CD4-positive, alpha-beta T cell treated with Interleukin-21 for 1 hour (primary cell): ENCODE measurements at regions not wholly inside any gene's neighbourhood (a gene's known extent, or its start where the extent isn't known, plus 50 kb on each side); places are given as distances from the start of the nearest gene placed in this dataset.
"Not testable (repeated sequence)": the region's sequence is repeated elsewhere in the genome, so short reads cannot be mapped to it uniquely, and the experiment has no call there.

Experiments used
- DNase-seq: peaks from one replicate; pipeline ENCODE4 v3.0.0-alpha.2; 2020

GRCh38 chr12:83271201-83271600 lies 584.5 kb downstream of the TMTC2 start:
- DNase-seq, result no peak

DNA sequence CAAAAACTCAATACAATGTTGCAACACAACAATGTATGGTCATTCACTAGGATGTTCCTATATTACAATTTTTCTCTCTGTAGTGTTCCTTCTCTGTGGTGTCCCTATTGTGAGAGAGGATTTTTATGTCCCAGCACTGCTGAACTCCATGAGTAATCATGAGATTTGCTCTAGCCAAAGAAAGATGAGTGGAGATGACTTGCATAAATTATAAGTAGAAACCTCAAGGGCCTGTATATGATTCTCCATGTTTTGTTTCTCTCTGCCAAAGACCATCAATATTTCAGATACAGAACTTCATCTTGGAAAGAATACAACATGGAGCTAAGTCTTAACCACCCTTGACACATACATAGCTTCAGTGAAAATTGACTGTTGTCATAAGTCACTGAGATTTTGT lies 579.1 kb downstream of the TMTC2 start:
- no peak for DNase-seq

GRCh38 chr12:83261998-83262397 lies 575.3 kb downstream of the TMTC2 start:
- DNase-seq, result no peak

GRCh38 chr12:83260126-83260525 lies 573.4 kb downstream of the TMTC2 start:
- DNase-seq, result not testable (repeated sequence)

DNA sequence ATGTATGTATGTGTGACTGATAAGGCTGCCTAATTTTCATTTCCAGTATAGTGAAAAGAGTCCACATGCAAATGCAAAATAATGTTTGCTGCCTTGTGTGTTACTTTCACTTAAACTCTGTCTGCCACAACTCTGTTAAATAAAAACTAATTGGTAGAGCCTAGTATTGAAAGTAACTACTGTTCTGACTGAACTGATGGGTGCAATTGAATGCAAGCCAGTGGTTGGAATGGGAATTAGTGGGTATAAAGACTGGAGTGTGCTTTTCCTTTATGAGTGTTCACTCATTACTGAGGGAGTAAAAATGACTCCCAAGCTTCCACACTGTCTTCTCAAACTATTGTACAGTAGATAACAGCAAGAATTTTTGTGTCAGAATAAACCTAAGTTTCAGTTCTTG lies 571.0 kb downstream of the TMTC2 start:
- no peak for DNase-seq

GRCh38 chr12:83256562-83256961 lies 569.9 kb downstream of the TMTC2 start:
- no peak for DNase-seq

DNA sequence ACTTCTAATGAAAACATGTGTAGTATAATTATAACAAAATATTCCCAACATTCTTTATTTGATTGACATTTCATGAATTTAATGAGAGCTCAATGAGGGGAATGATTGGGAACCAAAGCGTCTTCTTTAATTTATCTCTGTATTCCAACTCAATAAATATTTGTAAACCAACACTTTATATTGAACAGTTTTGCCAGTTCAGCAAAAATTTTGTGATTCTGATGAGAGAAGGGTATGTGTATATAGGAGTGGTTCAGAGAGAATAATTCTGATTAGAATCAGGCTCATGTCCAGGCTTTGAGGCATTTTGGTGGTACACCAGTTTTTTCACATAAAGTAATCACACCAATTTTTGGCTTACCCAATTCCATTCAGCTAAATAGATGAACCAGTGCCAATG lies 564.2 kb downstream of the TMTC2 start:
- no peak for DNase-seq

DNA sequence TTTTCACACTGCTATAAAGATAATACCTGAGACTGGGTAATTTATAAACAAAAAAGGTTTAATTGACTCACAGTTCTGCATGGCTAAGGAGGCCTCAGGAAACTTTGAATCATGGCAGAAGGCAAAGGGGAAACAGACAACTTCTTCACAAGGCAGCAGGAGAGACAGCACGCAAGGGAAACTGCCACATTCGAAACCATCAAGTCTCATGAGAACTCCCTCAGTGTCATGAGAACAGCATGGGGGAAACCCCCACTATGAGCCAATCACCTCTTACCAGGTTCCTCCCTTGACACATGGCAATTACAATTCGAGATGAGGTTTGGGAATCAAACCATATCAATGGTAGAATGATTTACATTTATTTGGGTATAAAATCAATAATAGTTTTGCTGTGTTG lies 558.5 kb downstream of the TMTC2 start:
- DNase-seq, result no peak

- no peak for DNase-seq
Observed at GRCh38 chr12:83244001-83244400, 557.3 kb downstream of the TMTC2 start.

DNA sequence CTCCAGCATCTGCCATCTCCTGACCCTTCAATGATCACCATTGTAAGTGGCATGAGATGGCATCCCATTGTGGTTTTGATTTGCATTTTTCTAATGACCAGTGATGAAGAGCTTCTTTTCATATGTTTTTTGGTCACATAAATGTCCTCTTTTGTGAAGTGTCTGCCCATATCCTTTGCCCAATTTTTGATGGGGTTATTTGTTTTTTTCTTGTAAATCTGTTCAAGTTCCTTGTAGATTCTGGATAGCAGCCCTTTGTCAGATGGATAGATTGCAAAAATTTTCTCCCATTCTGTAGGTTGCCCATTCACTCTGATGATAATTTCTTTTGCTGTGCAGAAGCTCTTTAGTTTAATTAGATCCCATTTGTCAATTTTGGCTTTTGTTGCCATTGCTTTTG lies 547.3 kb downstream of the TMTC2 start:
- DNase-seq, result not testable (repeated sequence)

GRCh38 chr12:83226960-83227359 lies 540.3 kb downstream of the TMTC2 start:
- DNase-seq, result not testable (repeated sequence)

- DNase-seq, result no peak
Observed at GRCh38 chr12:83225806-83226205, 539.1 kb downstream of the TMTC2 start.

DNA sequence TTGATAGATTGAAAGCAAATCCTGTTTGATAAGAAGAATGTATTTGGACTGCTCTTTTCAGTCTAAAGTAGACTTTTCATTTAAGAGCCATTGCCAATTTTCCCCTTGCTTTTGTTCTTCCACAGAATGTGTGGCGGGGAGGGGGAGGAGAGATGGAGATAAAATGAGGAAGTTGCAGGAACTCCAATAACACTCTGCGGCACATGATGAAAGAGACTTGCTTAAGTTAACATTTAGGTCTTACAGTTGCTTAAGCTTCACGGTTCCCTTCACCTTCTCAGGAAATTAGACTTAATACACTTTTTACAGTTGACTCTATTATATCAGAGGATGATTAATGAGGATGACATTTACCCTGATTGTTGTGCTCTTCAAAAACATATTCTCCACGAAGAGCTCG lies 537.3 kb downstream of the TMTC2 start:
- DNase-seq, result no peak

- no peak for DNase-seq
Observed at GRCh38 chr12:83220774-83221173, 534.1 kb downstream of the TMTC2 start.

GRCh38 chr12:83216230-83216629 lies 529.5 kb downstream of the TMTC2 start:
- no peak for DNase-seq

- no peak for DNase-seq
Observed at GRCh38 chr12:83214185-83214584, 527.5 kb downstream of the TMTC2 start.

DNA sequence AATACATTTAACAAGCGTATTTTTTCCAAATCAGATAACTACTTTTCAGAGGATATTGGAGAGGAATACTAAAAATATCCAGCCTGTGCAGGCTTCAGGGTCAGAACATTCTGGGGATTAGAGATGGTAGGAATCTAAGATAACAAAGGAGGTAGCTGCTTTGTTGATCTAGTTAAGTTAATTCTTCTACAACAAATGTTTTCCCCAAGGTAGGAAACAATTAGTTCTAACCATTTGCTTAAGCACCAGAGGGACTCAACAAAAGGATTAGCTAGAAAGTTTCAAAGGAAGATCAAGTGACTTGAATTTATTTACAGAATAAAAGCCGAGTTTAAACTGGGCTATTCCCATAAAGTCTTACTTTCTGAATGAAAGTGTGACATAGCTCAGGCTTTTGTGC lies 524.2 kb downstream of the TMTC2 start:
- DNase-seq, result no peak

DNA sequence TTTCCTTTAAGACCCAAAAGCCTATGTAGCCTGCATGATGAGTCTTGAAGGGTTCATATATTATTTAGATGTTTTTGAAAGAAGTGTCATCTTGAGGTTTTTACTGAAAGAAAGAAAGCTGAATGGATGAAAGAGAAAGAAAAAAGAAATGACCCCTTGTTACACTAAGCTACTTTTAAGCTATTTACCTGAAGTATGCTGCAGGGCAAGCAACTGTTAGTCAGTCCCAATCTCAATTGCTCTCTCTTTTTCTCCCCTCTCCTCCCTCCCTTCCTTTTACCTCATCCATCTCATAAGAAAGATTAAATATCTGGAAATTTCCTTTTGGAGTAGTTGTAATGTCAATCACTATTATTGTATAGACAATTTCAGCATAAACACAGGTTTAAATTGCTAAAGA lies 512.4 kb downstream of the TMTC2 start:
- no peak for DNase-seq

GRCh38 chr12:83198291-83199015 lies 511.7 kb downstream of the TMTC2 start:
- DNase-seq, result no peak

DNA sequence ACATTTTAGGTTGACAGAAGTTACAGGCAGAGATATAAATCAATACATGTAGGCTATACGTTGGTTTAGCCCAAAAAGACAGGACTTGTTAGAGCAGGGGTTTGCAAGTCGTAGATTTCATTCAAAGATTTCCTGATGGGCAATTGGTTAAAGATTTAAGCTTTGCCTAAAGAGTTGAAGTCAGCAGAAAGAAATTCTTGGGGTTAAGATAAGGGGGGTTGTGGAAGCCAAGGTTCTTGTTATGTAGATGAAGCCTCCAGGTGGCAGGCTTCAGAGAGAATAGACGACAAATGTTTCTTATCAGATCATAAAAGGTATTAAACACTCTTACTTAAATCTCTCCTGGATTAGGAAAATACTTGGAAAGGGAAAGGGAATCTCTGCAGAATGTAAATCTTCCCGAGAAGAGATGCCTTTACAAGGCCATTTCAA lies 510.8 kb downstream of the TMTC2 start:
- DNase-seq, result no peak

DNA sequence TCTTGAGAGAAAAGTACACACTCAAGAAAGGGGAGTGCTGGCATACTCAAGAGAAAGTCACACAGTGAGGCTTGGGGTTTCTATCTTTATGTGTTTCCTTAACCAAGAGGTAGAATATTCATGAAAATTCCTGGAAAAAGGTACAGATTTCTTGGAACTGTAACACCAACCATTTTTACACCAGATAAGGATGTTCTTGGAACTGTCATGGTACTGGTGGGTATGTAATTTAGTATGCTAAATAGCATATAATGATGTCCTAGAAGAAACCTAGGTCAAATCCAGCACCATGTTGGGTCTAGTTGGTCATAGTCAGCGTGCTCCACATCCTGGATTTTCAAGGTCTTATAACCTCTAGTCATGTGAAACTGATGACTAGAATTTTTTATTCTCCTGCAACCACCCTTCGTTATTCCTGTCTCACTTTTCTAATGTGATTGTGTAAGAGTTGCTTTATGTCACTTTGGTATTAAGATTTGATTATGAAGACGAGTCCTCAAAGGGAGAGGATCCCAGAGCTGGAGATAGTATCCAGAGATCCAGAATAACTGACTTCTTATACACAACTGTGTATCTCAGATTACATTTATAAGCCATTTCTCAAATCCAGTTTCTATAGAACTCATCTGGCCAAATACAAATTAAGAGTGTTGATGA lies 510.1 kb downstream of the TMTC2 start:
- no peak for DNase-seq

DNA sequence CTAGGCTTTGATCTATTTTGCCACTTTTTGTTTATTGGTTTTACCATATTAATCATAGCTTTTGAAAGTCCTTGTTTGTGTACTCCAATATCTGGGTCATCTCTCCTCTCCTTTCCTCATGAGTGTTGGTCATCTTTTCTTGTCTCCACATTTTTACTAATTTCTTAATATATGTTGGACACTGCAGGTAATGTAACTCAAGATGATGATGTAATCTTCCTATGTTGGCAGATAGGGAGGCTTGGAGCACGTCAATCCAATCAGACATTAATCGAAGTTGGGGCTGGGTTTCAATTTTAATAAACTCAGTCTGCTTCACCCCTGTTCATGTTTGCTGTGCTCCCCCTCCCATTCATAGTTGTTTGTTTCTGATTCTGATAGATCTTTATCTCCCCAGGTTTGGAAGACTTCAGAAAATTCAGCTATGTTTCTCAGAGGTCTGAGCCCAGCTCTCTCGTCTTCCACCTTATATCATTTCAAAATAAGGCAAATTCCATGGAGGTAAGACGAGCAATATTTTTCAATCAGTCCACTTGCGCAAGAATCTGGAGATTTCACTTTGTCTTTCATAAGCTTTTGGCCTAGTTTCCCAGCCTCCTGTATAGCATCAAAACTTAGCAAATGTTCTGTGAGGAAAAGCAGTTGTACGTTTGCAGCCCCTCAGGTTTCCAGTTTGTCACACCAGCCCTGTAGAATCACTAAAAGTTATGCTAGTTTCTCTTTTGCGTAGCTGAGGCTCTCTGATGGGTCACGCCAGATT lies 504.1 kb downstream of the TMTC2 start:
- no peak for DNase-seq

- no peak for DNase-seq
Observed at GRCh38 chr12:83186419-83186818, 499.7 kb downstream of the TMTC2 start.

DNA sequence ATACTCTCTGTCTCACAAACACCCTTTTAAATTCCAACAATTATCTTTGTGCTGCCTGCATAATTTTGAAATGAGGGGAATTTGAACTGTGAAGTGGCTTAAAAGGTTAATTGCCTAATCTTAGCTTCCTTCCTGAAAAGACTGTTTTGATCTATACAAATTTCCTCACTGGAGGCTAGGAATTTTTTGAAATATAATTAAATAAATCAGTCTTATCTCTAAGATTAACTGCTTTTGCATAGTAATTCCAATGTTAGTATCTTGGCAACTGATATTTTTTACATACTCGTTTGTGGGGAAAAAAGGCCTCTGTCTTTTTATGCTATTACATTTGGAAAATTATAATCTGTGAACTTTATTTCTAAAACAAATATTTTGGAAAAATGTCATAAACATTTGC lies 498.5 kb downstream of the TMTC2 start:
- no peak for DNase-seq
